GM12878 (cell line): ENCODE measurements at regions not wholly inside any gene's neighbourhood (a gene's known extent, or its start where the extent isn't known, plus 50 kb on each side); places are given as distances from the start of the nearest gene placed in this dataset.

Experiments used
- ATAC-seq: fragments of 200-7000 bp; cut with Tn5 transposase; 3 replicates; pipeline ENCODE4 v1.9.1; 2020; ENCODE audit warnings: mild to moderate bottlenecking, moderate library complexity
- BruUV-seq: library from RNA; stranded (reverse); fragments of 400-500 nt; replicated peaks from 2 replicates; lab custom pipeline; 2021; lab: Mats Ljungman, UMichigan
- CTCF ChIA-PET: fragments of 300-600 bp; sonication (Branson Sonifier 250); formaldehyde crosslinking; extraction: SDS; loops from one replicate; lab custom pipeline; 2021; ENCODE audit warnings: inconsistent platforms; lab: Yijun Ruan, JAX
- POLR2A ChIA-PET: fragments of 350-600 bp; formaldehyde crosslinking; extraction: SDS; loops from one replicate; lab custom pipeline; 2021; ENCODE audit warnings: inconsistent platforms; lab: Charles Lee
- RAD21 ChIA-PET: fragments of 300-600 bp; sonication (Branson Sonifier 250); formaldehyde crosslinking; loops from one replicate; lab custom pipeline; 2023; ENCODE audit warnings: antibody characterized with exemption; ENCODE audit not compliant: unreplicated experiment; lab: Charles Lee
- SMC1A ChIA-PET: fragments of 300-600 bp; sonication (Branson Sonifier 250); formaldehyde crosslinking; loops from one replicate; lab custom pipeline; 2023; ENCODE audit not compliant: unreplicated experiment, uncharacterized antibody; lab: Charles Lee
- DNase-seq: peaks from one replicate; pipeline ENCODE4 v3.0.0-alpha.2; 2011; ENCODE audit warnings: low read depth, low spot score
- FAIRE-seq: peaks from 3 replicates; lab custom pipeline; 2011; peaks lifted over from hg19 to GRCh38; lab: Jason Lieb, UNC
- H2AFZ ChIP-seq: 2 replicates; pipeline ENCODE4 v1.6.0; 2011; ENCODE audit warnings: low read depth, low read length, control low read depth; ENCODE audit not compliant: control insufficient read depth
- H3K27ac ChIP-seq: 2 replicates; pipeline ENCODE4 v1.5.1; 2011; ENCODE audit warnings: control low read depth; ENCODE audit not compliant: control insufficient read depth, insufficient read depth
- H3K27me3 ChIP-seq, 2 experiments: replicated peaks in 1 of 2; 2 replicates each; pipeline versions ENCODE4 v1.6.0 to v1.6.1; 2011; ENCODE audit warnings: low read length in 1 of 2; ENCODE audit not compliant: control insufficient read depth in 2 of 2, insufficient read depth in 2 of 2
- H3K36me3 ChIP-seq, 2 experiments: 2 replicates each; pipeline ENCODE4 v1.5.1; 2011; ENCODE audit warnings: low read length in 1 of 2; ENCODE audit not compliant: control insufficient read depth in 2 of 2, insufficient read depth in 2 of 2
- H3K4me1 ChIP-seq: 2 replicates; pipeline ENCODE4 v1.6.1; 2011; ENCODE audit warnings: mild to moderate bottlenecking, low read length, moderate library complexity, mixed read lengths; ENCODE audit not compliant: control insufficient read depth, insufficient read depth
- H3K4me2 ChIP-seq: 2 replicates; pipeline ENCODE4 v1.6.0; 2011; ENCODE audit warnings: control low read depth; ENCODE audit not compliant: control insufficient read depth, insufficient read depth
- H3K4me3 ChIP-seq: fragments of 200-600 bp; sonication (generic); 2 replicates; pipeline ENCODE4 v1.5.1; 2016
- H3K79me2 ChIP-seq: 2 replicates; pipeline ENCODE4 v1.6.0; 2011; ENCODE audit warnings: low read length; ENCODE audit not compliant: control insufficient read depth, insufficient read depth
- H3K9ac ChIP-seq: 2 replicates; pipeline ENCODE4 v1.8.0; 2011; ENCODE audit warnings: low read length, control low read depth, mixed read lengths; ENCODE audit not compliant: control insufficient read depth, insufficient read depth
- H3K9me3 ChIP-seq: replicated peaks from 3 replicates; pipeline ENCODE4 v1.5.1; 2011; ENCODE audit warnings: mild to moderate bottlenecking, low read length; ENCODE audit not compliant: control insufficient read depth, insufficient read depth
- H4K20me1 ChIP-seq: 2 replicates; pipeline ENCODE4 v1.6.0; 2011; ENCODE audit not compliant: control insufficient read depth, insufficient read depth
- CHD1 ChIP-seq: IDR thresholded peaks from 2 replicates; pipeline ENCODE4 v1.6.1; 2012; ENCODE audit warnings: low read depth, low read length, improper control_type of control experiment
- CHD2 ChIP-seq: IDR thresholded peaks from 2 replicates; pipeline ENCODE4 v1.6.1; 2011; ENCODE audit warnings: low read depth, low read length, improper control_type of control experiment, borderline replicate concordance
- HDAC2 ChIP-seq: fragments of 200-600 bp; sonication (generic); IDR thresholded peaks from 2 replicates; pipeline ENCODE4 v1.6.1; 2017
- NFXL1 ChIP-seq: fragments of 450-650 bp; IDR thresholded peaks from 2 replicates; pipeline ENCODE4 v1.6.1; 2017; ENCODE audit warnings: antibody characterized with exemption, mild to moderate bottlenecking, borderline replicate concordance
- WGBS: methylation state at CpG from one replicate; pipeline ENCODE4 v1.1.6; 2016; ENCODE audit warnings: low lambda C conversion rate; ENCODE audit not compliant: insufficient replicate concordance, insufficient coverage; ENCODE audit errors: missing lambda C conversion rate; 5-methylcytosine and 5-hydroxymethylcytosine counted together
- in situ Hi-C: fragments of 300-500 bp; cut with MboI; formaldehyde crosslinking; loops from 9 replicates; pipeline ENCODE4 v1.14.3; 2018; ENCODE audit warnings: mixed read lengths
- intact Hi-C: fragments of 100-400 bp; cut with micrococcal nuclease; formaldehyde crosslinking; loops from one replicate; pipeline ENCODE4 v1.14.2; 2022; ENCODE audit not compliant: unreplicated experiment
- TF ChIP-seq, protein P1 (sequence below): fragments of 450-650 bp; IDR thresholded peaks from 2 replicates; pipeline ENCODE4 v1.6.1; 2017; ENCODE audit warnings: mild to moderate bottlenecking, moderate library complexity
- TF ChIP-seq, protein P2 (sequence below): fragments of 450-650 bp; IDR thresholded peaks from 2 replicates; pipeline ENCODE4 v1.6.1; 2014; ENCODE audit warnings: mild to moderate bottlenecking

DNA sequence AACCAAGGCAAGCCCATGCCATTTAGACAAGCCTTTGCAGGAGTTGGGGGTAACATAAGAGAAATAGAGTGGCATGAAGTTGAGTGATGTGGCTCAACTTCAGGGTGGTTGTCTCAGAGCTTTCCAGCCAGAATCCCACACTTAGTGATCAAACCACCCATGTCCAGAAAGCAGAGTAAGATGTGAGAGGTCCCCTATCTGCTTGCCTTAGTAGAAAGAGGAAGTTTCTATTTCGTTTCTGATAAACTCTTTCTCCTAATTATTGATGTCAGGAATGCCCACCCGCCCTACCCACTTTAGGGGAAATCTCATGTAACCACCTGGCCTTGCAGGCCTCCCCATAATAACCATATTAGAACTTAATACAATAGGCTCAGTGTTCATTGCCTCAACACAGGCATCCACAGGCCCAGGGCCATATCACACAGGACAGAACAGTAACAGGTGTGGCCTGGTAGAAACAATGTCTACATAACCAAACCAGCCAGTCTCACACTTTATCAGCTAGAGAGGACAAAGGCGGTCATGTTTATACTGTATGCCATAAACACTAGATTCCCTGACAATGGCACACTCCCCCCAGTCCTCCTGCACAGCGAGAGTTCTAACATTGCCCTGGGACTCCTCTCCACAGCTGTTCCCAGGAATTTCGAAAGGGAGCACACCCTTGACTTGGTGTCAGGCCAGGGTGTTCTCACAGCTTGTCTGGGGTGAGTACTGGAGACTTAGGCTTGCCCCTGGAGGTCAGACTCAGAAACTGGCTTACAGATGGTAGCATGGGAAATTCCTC, 364.4 kb downstream of the CXCL12 start (continued):
- TF ChIP-seq, protein P1, sequence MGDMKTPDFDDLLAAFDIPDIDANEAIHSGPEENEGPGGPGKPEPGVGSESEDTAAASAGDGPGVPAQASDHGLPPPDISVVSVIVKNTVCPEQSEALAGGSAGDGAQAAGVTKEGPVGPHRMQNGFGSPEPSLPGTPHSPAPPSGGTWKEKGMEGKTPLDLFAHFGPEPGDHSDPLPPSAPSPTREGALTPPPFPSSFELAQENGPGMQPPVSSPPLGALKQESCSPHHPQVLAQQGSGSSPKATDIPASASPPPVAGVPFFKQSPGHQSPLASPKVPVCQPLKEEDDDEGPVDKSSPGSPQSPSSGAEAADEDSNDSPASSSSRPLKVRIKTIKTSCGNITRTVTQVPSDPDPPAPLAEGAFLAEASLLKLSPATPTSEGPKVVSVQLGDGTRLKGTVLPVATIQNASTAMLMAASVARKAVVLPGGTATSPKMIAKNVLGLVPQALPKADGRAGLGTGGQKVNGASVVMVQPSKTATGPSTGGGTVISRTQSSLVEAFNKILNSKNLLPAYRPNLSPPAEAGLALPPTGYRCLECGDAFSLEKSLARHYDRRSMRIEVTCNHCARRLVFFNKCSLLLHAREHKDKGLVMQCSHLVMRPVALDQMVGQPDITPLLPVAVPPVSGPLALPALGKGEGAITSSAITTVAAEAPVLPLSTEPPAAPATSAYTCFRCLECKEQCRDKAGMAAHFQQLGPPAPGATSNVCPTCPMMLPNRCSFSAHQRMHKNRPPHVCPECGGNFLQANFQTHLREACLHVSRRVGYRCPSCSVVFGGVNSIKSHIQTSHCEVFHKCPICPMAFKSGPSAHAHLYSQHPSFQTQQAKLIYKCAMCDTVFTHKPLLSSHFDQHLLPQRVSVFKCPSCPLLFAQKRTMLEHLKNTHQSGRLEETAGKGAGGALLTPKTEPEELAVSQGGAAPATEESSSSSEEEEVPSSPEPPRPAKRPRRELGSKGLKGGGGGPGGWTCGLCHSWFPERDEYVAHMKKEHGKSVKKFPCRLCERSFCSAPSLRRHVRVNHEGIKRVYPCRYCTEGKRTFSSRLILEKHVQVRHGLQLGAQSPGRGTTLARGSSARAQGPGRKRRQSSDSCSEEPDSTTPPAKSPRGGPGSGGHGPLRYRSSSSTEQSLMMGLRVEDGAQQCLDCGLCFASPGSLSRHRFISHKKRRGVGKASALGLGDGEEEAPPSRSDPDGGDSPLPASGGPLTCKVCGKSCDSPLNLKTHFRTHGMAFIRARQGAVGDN = peak; percentile 39; the same call in 1 of the 2 replicates
- no peak for TF ChIP-seq NFXL1

DNA sequence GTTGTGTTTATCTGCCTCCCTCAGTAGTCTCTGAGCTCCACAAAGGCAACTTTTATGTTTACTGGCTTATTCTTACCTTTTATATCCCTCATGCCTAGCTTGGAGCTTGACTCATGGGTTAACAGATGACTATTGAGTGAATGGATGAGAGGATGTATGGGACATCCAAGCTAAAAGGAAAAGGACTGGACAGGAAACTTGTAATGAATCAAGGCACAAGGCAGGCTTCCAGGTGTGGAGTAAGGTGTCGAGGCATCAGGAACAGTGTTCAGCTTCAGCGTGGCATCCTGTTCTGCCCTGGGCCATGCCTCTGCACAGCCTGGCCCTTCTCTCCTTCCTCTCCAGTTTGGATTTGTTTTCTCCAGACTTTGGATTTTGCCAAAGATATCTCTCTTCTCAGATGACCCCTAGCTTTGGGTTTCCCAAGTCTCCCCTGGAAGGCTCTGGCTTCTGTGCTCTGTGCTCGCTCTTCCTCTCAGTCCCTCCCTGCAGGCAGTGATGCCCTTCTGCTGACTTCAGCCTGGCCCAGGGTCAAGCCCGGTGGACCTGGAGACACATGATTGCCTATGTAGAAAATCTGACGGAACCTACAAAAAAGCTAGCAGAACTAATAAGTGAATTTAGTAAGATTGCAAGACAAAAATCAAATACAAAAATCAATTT, 367.3 kb downstream of the CXCL12 start:
- Histone ChIP-seq H3K27ac (no peak overlapping the region), H3K9me3 (no peaks in the 10 kb centered on the region), H3K4me2 (no peak overlapping the region), H3K9ac (no peak overlapping the region), H4K20me1 (no peaks in the 10 kb centered on the region), H2AFZ (no peak overlapping the region), H3K27me3 (no peaks in the 10 kb centered on the region; a peak in 1 of 4 replicates), H3K79me2 (no peaks in the 10 kb centered on the region), H3K4me3 (no peak overlapping the region), H3K4me1 (peaks cover 18% of the 10 kb centered on the region; the same call in 1 of the 2 replicates), H3K36me3 (no peaks in the 10 kb centered on the region)
- SMC1A ChIA-PET = interaction anchor here (0.6 to 5.8 kb wide), 5 partner anchors 8 to 52 kb away, joined by 3 to 77 read pairs (median 3); no protein-coding TSS in a partner anchor
- WGBS = 99% methylated on average over 5 of the region's 5 CpGs
- TF ChIP-seq HDAC2 (no peak), CHD1 (no peak), CHD2 (no peak)
- TF ChIP-seq, protein P2, sequence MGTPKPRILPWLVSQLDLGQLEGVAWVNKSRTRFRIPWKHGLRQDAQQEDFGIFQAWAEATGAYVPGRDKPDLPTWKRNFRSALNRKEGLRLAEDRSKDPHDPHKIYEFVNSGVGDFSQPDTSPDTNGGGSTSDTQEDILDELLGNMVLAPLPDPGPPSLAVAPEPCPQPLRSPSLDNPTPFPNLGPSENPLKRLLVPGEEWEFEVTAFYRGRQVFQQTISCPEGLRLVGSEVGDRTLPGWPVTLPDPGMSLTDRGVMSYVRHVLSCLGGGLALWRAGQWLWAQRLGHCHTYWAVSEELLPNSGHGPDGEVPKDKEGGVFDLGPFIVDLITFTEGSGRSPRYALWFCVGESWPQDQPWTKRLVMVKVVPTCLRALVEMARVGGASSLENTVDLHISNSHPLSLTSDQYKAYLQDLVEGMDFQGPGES = no peak
- no peak for DNase-seq
- POLR2A ChIA-PET = interaction anchor here (0.6 to 1.0 kb wide), 2 partner anchors 9 to 1746 kb away, joined by 3 to 5 read pairs; no protein-coding TSS in a partner anchor
- BruUV-seq = no TSS peak
- no peak for ATAC-seq
- in situ Hi-C loops = loop anchor here (25.0 kb wide), 1 partner anchor 605 kb away; the partner anchor contains the start of gene HNRNPF
- no peak for FAIRE-seq
- CTCF ChIA-PET = interaction anchor here (1.2 to 4.6 kb wide), 4 partner anchors 8 to 17 kb away, joined by 3 to 22 read pairs (median 8); no protein-coding TSS in a partner anchor
- RAD21 ChIA-PET = interaction anchor here (0.6 to 4.6 kb wide), 6 partner anchors 8 to 288 kb away, joined by 3 to 57 read pairs (median 8); no protein-coding TSS in a partner anchor
- intact Hi-C loops = no loop called here
